OCI-LY3 (cell line): ENCODE measurements at regions not wholly inside any gene's neighbourhood (a gene's known extent, or its start where the extent isn't known, plus 50 kb on each side); places are given as distances from the start of the nearest gene placed in this dataset.

Experiments used
- EZH2phosphoT487 ChIP-seq: fragments of 200-600 bp; shearing (Covaris generic); IDR thresholded peaks from 2 replicates; pipeline ENCODE4 v1.6.1; 2018; ENCODE audit warnings: antibody characterized with exemption, mixed run types, low read depth
- TF ChIP-seq, protein P1 (sequence below): fragments of 200-600, 300-600 bp; sonication (generic); IDR thresholded peaks from 2 replicates; pipeline ENCODE4 v1.5.1; 2014; ENCODE audit warnings: antibody characterized with exemption, low read length, low read depth

DNA sequence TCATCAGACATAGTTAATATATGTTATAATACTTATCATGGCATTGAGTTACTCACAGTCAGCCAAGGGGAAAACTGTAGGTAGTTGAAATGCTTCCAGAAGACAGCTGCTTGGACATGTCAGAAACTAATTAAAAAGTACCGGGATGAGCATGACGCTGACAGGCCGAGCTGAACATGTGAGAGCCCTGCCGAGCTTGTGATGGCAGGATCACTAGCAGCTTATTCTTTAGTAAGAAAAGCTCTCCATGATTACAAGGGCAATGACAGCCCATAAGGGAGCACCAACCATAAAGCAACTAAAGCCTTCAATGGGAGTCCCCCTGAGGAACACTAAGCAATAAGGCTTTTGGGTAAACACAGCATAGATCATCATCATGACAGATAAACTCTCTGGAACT lies 435.6 kb downstream of the TLL1 start:
- TF ChIP-seq, protein P1, sequence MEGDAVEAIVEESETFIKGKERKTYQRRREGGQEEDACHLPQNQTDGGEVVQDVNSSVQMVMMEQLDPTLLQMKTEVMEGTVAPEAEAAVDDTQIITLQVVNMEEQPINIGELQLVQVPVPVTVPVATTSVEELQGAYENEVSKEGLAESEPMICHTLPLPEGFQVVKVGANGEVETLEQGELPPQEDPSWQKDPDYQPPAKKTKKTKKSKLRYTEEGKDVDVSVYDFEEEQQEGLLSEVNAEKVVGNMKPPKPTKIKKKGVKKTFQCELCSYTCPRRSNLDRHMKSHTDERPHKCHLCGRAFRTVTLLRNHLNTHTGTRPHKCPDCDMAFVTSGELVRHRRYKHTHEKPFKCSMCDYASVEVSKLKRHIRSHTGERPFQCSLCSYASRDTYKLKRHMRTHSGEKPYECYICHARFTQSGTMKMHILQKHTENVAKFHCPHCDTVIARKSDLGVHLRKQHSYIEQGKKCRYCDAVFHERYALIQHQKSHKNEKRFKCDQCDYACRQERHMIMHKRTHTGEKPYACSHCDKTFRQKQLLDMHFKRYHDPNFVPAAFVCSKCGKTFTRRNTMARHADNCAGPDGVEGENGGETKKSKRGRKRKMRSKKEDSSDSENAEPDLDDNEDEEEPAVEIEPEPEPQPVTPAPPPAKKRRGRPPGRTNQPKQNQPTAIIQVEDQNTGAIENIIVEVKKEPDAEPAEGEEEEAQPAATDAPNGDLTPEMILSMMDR = no peak
- no peak for TF ChIP-seq EZH2phosphoT487
